ENCODE measurements at regions not wholly inside any gene's neighbourhood (a gene's known extent, or its start where the extent isn't known, plus 50 kb on each side); places are given as distances from the start of the nearest gene placed in this dataset.

DNA sequence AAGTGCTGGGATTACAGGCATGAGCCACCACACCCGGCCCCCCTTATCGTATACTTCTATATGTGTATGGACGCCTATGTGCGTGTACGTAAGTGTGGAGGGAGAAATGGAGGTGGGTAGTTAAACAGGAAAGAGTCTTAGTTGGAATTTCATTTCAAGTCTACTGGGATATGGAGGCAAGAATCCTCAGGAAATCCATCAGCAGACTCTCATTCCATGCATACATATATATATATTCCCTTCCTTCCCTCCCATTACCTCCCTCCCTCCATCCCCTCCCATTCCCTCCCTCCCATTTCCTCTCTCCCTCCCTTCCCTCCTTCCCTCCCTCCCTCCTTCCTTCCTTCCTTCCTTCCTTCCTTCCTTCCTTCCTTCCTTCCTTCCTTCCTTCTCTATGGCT is 391.7 kb upstream of the RBFOX1 start:
- no peak for DNase-seq (ENCODE audit: low read depth)
- TF ChIP-seq, protein P1, sequence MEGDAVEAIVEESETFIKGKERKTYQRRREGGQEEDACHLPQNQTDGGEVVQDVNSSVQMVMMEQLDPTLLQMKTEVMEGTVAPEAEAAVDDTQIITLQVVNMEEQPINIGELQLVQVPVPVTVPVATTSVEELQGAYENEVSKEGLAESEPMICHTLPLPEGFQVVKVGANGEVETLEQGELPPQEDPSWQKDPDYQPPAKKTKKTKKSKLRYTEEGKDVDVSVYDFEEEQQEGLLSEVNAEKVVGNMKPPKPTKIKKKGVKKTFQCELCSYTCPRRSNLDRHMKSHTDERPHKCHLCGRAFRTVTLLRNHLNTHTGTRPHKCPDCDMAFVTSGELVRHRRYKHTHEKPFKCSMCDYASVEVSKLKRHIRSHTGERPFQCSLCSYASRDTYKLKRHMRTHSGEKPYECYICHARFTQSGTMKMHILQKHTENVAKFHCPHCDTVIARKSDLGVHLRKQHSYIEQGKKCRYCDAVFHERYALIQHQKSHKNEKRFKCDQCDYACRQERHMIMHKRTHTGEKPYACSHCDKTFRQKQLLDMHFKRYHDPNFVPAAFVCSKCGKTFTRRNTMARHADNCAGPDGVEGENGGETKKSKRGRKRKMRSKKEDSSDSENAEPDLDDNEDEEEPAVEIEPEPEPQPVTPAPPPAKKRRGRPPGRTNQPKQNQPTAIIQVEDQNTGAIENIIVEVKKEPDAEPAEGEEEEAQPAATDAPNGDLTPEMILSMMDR (conservative IDR thresholded peaks at IDR 0.05; ENCODE audit: low read depth, low read length), result no peak
- no peak overlapping the region for H3K4me3 ChIP-seq (ENCODE audit: low read depth, low read length)

DNA sequence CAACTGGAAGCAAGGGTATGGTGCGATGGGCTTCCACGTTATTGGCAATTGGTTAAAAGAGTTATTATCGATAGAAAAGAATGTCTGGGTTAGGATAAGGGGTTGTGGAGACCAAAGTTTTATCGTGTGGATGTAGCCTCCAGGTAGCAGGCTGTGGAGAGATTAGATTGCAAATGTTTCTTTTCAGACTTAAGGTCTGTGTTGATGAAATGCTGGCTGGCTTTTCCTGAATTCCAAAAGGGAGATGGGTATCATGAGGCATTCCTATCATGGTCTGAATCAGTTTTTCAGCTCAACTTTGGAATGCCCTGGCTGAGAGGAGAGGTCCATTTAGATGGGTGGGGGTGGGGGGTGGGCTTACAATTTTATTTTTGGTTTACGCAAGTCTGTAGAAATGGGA is 395.0 kb upstream of the RBFOX1 start:
- DNase-seq (ENCODE audit: low read depth), result no peak
- TF ChIP-seq, protein P1 (conservative IDR thresholded peaks at IDR 0.05; ENCODE audit: low read depth, low read length), result no peak

DNA sequence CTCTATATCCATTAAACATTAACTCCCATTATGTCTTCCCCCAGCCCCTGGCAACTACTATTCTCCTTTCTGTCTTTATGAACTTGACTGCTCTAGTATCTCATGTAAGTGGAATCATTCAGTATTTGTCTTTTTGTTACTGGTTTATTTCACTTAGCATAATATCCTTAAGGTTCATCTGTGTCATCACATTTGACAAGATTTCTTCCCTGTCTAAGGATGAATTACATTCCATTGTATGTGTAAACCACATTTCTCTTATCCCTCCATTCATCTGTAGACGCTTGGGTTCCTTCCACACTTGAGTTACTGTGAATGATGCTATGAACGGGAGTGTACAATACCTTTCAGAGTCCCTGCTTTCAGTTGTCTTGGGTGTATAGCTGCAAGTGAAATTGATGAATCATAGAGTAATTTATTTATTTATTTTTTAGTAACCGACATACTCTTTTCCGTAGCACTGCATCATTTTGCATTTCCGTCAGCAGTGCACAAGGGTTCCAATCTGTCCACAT is 399.7 kb upstream of the RBFOX1 start:
- no peak for DNase-seq (ENCODE audit: low read depth)
- TF ChIP-seq, protein P1 (conservative IDR thresholded peaks at IDR 0.05; ENCODE audit: low read depth, low read length), result no peak
- H3K4me3 ChIP-seq (ENCODE audit: low read depth, low read length), result no peak overlapping the region

More for the DNA sequence above, 395.0 kb upstream of the RBFOX1 start:
- H3K4me3 ChIP-seq (ENCODE audit: low read depth, low read length), result no peak overlapping the region

DNA sequence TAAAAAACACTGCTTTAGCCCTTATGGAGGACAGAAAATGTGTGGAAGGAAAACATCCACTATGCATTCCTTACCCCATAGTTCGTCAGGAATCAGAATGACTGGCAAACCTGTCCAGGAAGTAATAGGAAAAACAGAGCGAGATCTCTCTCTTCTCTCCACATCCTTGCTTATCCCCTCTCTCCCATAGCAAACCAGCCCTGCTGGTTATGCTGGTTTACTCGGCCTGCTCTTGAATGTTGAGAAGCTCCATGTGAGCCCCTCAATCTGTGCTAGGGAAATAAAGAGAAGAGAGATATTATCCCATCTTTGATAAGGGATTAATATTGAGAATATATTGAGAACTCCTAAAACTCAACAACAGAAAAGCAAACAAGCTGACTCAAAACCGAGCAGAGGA is 402.8 kb upstream of the RBFOX1 start:
- TF ChIP-seq, protein P1 (conservative IDR thresholded peaks at IDR 0.05; ENCODE audit: low read depth, low read length), result no peak
- no peak for DNase-seq (ENCODE audit: low read depth)
- H3K4me3 ChIP-seq (ENCODE audit: low read depth, low read length), result no peak overlapping the region

DNA sequence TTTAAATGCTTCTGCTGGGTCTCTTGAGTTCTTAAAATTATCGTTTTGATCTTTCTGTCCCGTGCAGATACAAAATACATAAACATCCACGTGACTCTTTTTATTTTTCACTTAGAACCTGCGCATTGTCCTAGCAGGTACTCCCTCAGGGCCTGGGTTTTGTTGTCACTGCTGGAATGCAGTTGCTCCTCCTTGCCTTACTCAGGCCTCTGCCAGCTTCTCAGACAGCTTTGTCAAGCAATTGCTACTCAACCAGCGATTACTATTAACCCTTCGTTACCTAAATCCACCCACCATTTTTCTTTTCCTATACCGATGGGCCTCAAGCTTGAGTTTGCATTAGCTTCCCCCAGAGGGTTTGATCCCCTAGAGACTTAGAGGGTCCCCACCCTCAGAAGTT is 405.9 kb upstream of the RBFOX1 start:
- H3K4me3 ChIP-seq (ENCODE audit: low read depth, low read length), result no peak overlapping the region
- no peak for DNase-seq (ENCODE audit: low read depth)
- TF ChIP-seq, protein P1 (conservative IDR thresholded peaks at IDR 0.05; ENCODE audit: low read depth, low read length), result no peak

DNA sequence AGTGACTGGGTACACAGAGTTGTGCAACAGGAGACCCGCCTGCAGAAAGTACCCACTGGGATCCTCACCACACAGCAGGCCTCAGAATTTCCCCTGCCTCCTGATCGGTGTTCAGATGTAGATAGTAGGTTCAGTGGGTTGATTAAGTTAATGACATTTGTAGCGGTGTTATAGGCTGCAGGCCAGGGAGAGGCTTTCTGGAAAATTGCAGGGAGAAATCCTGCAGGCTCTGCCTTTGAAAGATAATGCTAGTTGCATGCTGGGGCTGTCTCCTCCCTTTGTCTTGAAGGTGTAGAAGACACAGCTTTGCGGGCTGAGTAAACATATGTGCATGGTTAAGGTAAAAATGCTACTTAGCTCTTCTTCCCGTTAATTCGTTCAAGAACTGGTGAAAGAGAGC is 406.3 kb upstream of the RBFOX1 start:
- DNase-seq (ENCODE audit: low read depth), result no peak
- H3K4me3 ChIP-seq (ENCODE audit: low read depth, low read length), result no peak overlapping the region
- TF ChIP-seq, protein P1 (conservative IDR thresholded peaks at IDR 0.05; ENCODE audit: low read depth, low read length), result no peak

DNA sequence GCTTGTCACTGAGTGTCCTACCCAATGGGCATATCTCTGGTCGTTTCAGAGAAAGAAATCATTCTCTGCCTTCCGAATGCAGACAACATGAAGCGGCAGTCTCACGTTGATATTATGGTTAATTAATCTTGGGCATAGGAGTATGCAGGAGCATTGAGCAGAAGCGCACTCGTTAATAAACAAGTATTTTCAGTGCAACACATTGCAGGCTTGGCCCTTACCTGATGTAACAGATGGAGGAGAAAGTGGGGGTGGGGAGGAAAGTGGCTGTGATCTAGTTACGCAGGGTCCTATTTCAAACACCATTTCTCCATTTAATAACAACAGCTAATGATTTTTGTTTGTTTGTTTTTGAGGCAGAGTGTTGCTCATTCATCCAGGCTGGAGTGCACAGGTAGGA is 414.0 kb upstream of the RBFOX1 start:
- H3K4me3 ChIP-seq (ENCODE audit: low read depth, low read length), result no peak overlapping the region
- DNase-seq (ENCODE audit: low read depth), result no peak
- TF ChIP-seq, protein P1 (conservative IDR thresholded peaks at IDR 0.05; ENCODE audit: low read depth, low read length), result no peak
